GM19468 (cell line): ENCODE measurements at regions not wholly inside any gene's neighbourhood (a gene's known extent, or its start where the extent isn't known, plus 50 kb on each side); places are given as distances from the start of the nearest gene placed in this dataset.

Experiments
- ATAC-seq: cut with Tn5 transposase; IDR thresholded peaks from one replicate; pipeline ENCODE4 v1.9.1; 2021; ENCODE audit warnings: mild to moderate bottlenecking, moderate library complexity, moderate number of reproducible peaks; ENCODE audit not compliant: unreplicated experiment; ENCODE audit errors: extremely low read depth

GRCh38 chr5:6909901-6910300, 196.7 kb downstream of the TENT4A start:
- ATAC-seq: no peak

GRCh38 chr5:6910950-6911349, 197.7 kb downstream of the TENT4A start:
- ATAC-seq: no peak

GRCh38 chr5:6914347-6914746, 201.1 kb downstream of the TENT4A start:
- no peak for ATAC-seq

- no peak for ATAC-seq
These were observed 202.3 kb downstream of the TENT4A start for GRCh38 chr5:6915574-6915973.

- no peak for ATAC-seq
These were observed 205.0 kb downstream of the TENT4A start for GRCh38 chr5:6918255-6918654.

- no peak for ATAC-seq
These were observed 207.5 kb downstream of the TENT4A start for GRCh38 chr5:6920628-6921256.

GRCh38 chr5:6926491-6927038, 213.3 kb downstream of the TENT4A start:
- ATAC-seq: no peak

- ATAC-seq: no peak
These were observed 222.8 kb downstream of the TENT4A start for GRCh38 chr5:6936031-6936430.

GRCh38 chr5:6937677-6938076, 224.4 kb downstream of the TENT4A start:
- ATAC-seq: no peak

GRCh38 chr5:6941631-6942030, 228.4 kb downstream of the TENT4A start:
- ATAC-seq: no peak

- ATAC-seq: no peak
These were observed 230.2 kb downstream of the TENT4A start for GRCh38 chr5:6943197-6944112.

GRCh38 chr5:6948562-6948961, 235.3 kb downstream of the TENT4A start:
- ATAC-seq: no peak

- ATAC-seq: no peak
These were observed 236.0 kb downstream of the TENT4A start for GRCh38 chr5:6949230-6949629.

- no peak for ATAC-seq
These were observed 237.0 kb downstream of the TENT4A start for GRCh38 chr5:6950250-6950649.

- ATAC-seq: no peak
These were observed 237.6 kb downstream of the TENT4A start for GRCh38 chr5:6950860-6951259.

GRCh38 chr5:6961123-6961522, 247.9 kb downstream of the TENT4A start:
- ATAC-seq: no peak

- ATAC-seq: no peak
These were observed 248.8 kb downstream of the TENT4A start for GRCh38 chr5:6961837-6962635.

- no peak for ATAC-seq
These were observed 263.7 kb downstream of the TENT4A start for GRCh38 chr5:6976971-6977370.

GRCh38 chr5:6979061-6979460, 265.8 kb downstream of the TENT4A start:
- no peak for ATAC-seq

- ATAC-seq: no peak
These were observed 276.0 kb downstream of the TENT4A start for GRCh38 chr5:6989230-6989629.

GRCh38 chr5:6994097-6994496, 280.9 kb downstream of the TENT4A start:
- no peak for ATAC-seq
